HepG2 (cell line): ENCODE measurements at regions not wholly inside any gene's neighbourhood (a gene's known extent, or its start where the extent isn't known, plus 50 kb on each side); places are given as distances from the start of the nearest gene placed in this dataset.

Source experiments
- BCL3 ChIP-seq: sonication (generic); formaldehyde crosslinking; IDR thresholded peaks from 2 replicates; pipeline ENCODE4 v1.5.1; 2020; ENCODE audit warnings: mild to moderate bottlenecking, missing genetic modification reagents, moderate library complexity
- POLR2AphosphoS5 ChIP-seq: IDR thresholded peaks from 2 replicates; pipeline ENCODE4 v1.6.1; 2012; ENCODE audit warnings: low read depth, low read length
- RAD21 ChIP-seq: fragments of 450-650 bp; formaldehyde crosslinking; IDR thresholded peaks from 2 replicates; pipeline ENCODE4 v1.5.0; 2020; ENCODE audit warnings: mild to moderate bottlenecking
- ZBTB1 ChIP-seq: sonication (generic); formaldehyde crosslinking; IDR thresholded peaks from 2 replicates; pipeline ENCODE4 v1.4.0; 2020; ENCODE audit warnings: missing genetic modification reagents, borderline replicate concordance
- ZNF18 ChIP-seq: sonication (generic); formaldehyde crosslinking; IDR thresholded peaks from 2 replicates; pipeline ENCODE4 v1.8.0; 2022; ENCODE audit warnings: mild to moderate bottlenecking, missing genetic modification reagents; ENCODE audit not compliant: insufficient replicate concordance
- ZNF232 ChIP-seq: sonication (generic); formaldehyde crosslinking; IDR thresholded peaks from 2 replicates; pipeline ENCODE4 v1.4.0; 2020; ENCODE audit warnings: missing genetic modification reagents, borderline replicate concordance
- ZNF251 ChIP-seq: sonication (generic); formaldehyde crosslinking; IDR thresholded peaks from 2 replicates; pipeline ENCODE4 v1.9.0; 2021; ENCODE audit warnings: mild to moderate bottlenecking, missing genetic modification reagents
- ZNF614 ChIP-seq: IDR thresholded peaks from 2 replicates; pipeline ENCODE4 v1.6.1; 2018; ENCODE audit warnings: missing biosample characterization, missing genetic modification reagents, inconsistent platforms, borderline replicate concordance
- TF ChIP-seq, protein P1 (sequence below): sonication (generic); formaldehyde crosslinking; IDR thresholded peaks from 2 replicates; pipeline ENCODE4 v1.9.0; 2022; ENCODE audit warnings: low read depth, missing genetic modification reagents

- no peak for TF ChIP-seq ZNF18
- no peak for TF ChIP-seq BCL3 (CRISPR knock-in tag)
- TF ChIP-seq ZNF251 (CRISPR knock-in tag): no peak
- no peak for TF ChIP-seq ZNF614 (CRISPR knock-in tag)
- TF ChIP-seq, protein P1, sequence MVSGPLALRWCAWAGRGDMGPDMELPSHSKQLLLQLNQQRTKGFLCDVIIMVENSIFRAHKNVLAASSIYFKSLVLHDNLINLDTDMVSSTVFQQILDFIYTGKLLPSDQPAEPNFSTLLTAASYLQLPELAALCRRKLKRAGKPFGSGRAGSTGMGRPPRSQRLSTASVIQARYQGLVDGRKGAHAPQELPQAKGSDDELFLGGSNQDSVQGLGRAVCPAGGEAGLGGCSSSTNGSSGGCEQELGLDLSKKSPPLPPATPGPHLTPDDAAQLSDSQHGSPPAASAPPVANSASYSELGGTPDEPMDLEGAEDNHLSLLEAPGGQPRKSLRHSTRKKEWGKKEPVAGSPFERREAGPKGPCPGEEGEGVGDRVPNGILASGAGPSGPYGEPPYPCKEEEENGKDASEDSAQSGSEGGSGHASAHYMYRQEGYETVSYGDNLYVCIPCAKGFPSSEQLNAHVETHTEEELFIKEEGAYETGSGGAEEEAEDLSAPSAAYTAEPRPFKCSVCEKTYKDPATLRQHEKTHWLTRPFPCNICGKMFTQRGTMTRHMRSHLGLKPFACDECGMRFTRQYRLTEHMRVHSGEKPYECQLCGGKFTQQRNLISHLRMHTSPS: no peak
- TF ChIP-seq POLR2AphosphoS5: no peak
- TF ChIP-seq ZBTB1 (CRISPR knock-in tag): no peak
- TF ChIP-seq ZNF232 (CRISPR knock-in tag): no peak
- TF ChIP-seq RAD21: no peak
Observed at GRCh38 chr2:82913566-82913965, 1545.5 kb downstream of the SUCLG1 start.
